ENCODE measurements at regions not wholly inside any gene's neighbourhood (a gene's known extent, or its start where the extent isn't known, plus 50 kb on each side); places are given as distances from the start of the nearest gene placed in this dataset.

DNA sequence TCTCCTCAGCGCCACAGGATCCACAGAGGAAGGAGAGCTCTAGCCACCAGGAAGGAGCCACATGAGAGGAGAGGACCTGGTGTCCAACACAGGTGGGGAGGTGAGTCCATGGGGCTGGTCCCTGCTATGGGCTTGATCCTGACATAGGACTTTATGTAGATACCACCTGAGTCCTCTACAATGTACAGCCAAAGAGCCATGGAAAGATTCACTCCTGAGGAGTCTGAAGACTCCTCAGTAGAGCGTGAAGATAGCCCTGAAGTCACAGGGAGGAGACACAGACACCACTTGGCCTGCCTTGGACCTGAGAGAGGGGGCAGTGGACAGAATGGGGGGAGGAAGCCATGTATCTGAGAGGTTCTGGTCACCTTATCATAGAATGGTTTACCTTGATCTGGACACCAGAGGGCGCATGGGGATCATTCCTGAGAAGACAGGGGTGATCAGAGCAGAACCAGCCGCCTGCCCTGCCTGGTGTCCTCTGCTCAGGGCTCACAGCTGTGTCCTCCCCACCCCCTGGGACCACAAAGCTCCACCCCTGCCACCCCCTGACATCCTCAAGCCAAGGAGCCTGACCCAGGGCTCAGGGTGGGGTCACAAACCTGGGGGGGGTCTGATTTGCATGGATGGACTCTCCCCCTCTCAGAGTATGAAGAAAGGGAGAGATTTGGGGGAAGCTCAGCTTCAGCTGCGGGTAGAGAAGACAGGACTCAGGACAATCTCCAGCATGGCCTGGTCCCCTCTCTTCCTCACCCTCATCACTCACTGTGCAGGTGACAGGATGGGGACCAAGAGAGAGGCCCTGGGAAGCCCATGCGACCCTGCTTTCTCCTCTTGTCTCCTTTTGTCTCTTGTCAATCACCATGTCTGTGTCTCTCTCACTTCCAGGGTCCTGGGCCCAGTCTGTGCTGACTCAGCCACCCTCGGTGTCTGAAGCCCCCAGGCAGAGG lies 77.0 kb downstream of the ZNF280B start:
- CTCF ChIA-PET (ENCODE audit: low intra/inter-chr PET ratio, low total read pairs): interaction anchor here (1.0 to 1.2 kb wide), 3 partner anchors 9 to 75 kb away, joined by 3 to 4 read pairs (median 3); no protein-coding TSS in a partner anchor
- BruUV-seq (replicated peaks): no TSS peak
- WGBS (ENCODE audit: low lambda C conversion rate): 5% methylated on average over 3 of the region's 7 CpGs
- in situ Hi-C loops (cut with HindIII; ENCODE audit: extremely low pct_ligation_motif_present, low pct_unique_long_range_greater_than_20kb): no loop called here
- peak; percentile 49 for DNase-seq (ENCODE audit: low spot score)
- H3K9me3 ChIP-seq (ENCODE audit: low read length): no peaks in the 10 kb centered on the region
- POLR2A ChIA-PET: no interaction called here
- peak; percentile 91 for ATAC-seq
- H4K20me1 ChIP-seq (ENCODE audit: insufficient read depth, low read length): no peaks in the 10 kb centered on the region
- peak; percentile 40 for FAIRE-seq
- TF ChIP-seq FOXP1 (IDR thresholded peaks at IDR 0.05): no peak
- no peak for TF ChIP-seq FOXP1 (CRISPR knock-in tag; IDR thresholded peaks at IDR 0.05)
- TF ChIP-seq, protein P1, sequence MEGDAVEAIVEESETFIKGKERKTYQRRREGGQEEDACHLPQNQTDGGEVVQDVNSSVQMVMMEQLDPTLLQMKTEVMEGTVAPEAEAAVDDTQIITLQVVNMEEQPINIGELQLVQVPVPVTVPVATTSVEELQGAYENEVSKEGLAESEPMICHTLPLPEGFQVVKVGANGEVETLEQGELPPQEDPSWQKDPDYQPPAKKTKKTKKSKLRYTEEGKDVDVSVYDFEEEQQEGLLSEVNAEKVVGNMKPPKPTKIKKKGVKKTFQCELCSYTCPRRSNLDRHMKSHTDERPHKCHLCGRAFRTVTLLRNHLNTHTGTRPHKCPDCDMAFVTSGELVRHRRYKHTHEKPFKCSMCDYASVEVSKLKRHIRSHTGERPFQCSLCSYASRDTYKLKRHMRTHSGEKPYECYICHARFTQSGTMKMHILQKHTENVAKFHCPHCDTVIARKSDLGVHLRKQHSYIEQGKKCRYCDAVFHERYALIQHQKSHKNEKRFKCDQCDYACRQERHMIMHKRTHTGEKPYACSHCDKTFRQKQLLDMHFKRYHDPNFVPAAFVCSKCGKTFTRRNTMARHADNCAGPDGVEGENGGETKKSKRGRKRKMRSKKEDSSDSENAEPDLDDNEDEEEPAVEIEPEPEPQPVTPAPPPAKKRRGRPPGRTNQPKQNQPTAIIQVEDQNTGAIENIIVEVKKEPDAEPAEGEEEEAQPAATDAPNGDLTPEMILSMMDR (CRISPR knock-in tag; IDR thresholded peaks at IDR 0.05): peak; percentile 85
- TF ChIP-seq, protein P2, sequence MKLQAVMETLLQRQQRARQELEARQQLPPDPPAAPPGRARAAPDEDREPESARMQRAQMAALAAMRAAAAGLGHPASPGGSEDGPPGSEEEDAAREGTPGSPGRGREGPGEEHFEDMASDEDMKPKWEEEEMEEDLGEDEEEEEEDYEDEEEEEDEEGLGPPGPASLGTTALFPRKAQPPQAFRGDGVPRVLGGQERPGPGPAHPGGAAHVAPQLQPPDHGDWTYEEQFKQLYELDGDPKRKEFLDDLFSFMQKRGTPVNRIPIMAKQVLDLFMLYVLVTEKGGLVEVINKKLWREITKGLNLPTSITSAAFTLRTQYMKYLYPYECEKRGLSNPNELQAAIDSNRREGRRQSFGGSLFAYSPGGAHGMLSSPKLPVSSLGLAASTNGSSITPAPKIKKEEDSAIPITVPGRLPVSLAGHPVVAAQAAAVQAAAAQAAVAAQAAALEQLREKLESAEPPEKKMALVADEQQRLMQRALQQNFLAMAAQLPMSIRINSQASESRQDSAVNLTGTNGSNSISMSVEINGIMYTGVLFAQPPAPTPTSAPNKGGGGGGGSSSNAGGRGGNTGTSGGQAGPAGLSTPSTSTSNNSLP (IDR thresholded peaks at IDR 0.05; ENCODE audit: low read depth, low read length): peak; percentile 73
- peak; percentile 68; the same call in 1 of the 2 replicates for TF ChIP-seq SMC3 (IDR thresholded peaks at IDR 0.05; ENCODE audit: low read length)
- no peak for TF ChIP-seq NFRKB (IDR thresholded peaks at IDR 0.05)
- 0 out of 2 replicates have a peak, but pooled peaks have one; percentile 26 for TF ChIP-seq IRF2 (CRISPR knock-in tag; IDR thresholded peaks at IDR 0.05)
- TF ChIP-seq, protein P3, sequence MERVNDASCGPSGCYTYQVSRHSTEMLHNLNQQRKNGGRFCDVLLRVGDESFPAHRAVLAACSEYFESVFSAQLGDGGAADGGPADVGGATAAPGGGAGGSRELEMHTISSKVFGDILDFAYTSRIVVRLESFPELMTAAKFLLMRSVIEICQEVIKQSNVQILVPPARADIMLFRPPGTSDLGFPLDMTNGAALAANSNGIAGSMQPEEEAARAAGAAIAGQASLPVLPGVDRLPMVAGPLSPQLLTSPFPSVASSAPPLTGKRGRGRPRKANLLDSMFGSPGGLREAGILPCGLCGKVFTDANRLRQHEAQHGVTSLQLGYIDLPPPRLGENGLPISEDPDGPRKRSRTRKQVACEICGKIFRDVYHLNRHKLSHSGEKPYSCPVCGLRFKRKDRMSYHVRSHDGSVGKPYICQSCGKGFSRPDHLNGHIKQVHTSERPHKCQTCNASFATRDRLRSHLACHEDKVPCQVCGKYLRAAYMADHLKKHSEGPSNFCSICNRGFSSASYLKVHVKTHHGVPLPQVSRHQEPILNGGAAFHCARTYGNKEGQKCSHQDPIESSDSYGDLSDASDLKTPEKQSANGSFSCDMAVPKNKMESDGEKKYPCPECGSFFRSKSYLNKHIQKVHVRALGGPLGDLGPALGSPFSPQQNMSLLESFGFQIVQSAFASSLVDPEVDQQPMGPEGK (CRISPR knock-in tag; IDR thresholded peaks at IDR 0.05): peak; percentile 40; the same call in 1 of the 2 replicates
- TF ChIP-seq STAG1 (CRISPR knock-in tag; IDR thresholded peaks at IDR 0.05): peak; percentile 64
- intact Hi-C loops (cut with micrococcal nuclease; ENCODE audit: unreplicated experiment): loop anchor here (1.0 to 2.0 kb wide), 2 partner anchors 77 to 121 kb away; no protein-coding TSS in a partner anchor
- H3K4me2 ChIP-seq (ENCODE audit: low read depth, low read length): no peak overlapping the region
- no peak overlapping the region for H3K9ac ChIP-seq (ENCODE audit: insufficient read depth, low read depth, low read length)
- 0 out of 5 replicates have a peak, but pooled peaks cover 0 to 2% of the 10 kb centered on the region in 2 experiments for H3K27me3 ChIP-seq (ENCODE audit: control insufficient read depth in 1 of 2, insufficient read depth in 2 of 2, low read length in 2 of 2)
- H3K36me3 ChIP-seq (replicated peaks in 1 of 2; ENCODE audit: control insufficient read depth in 1 of 2, insufficient read depth in 2 of 2, low read length in 2 of 2): no peaks in the 10 kb centered on the region
- no peak overlapping the region for H2AFZ ChIP-seq (ENCODE audit: low read length)
- H3K4me1 ChIP-seq (ENCODE audit: insufficient read depth, low read length): peaks cover 32% of the 10 kb centered on the region
- H3K27ac ChIP-seq (ENCODE audit: extremely low read length, insufficient read depth, low read length): no peak overlapping the region
- H3K4me3 ChIP-seq (replicated peaks in 1 of 3; ENCODE audit: insufficient read depth in 1 of 3, low read depth in 2 of 3, low read length in 3 of 3): no peak overlapping the region
- no peaks in the 10 kb centered on the region for H3K79me2 ChIP-seq (ENCODE audit: insufficient read depth, low read length)

All from HepG2 (cell line).